GM23248 (cell line): ENCODE measurements at regions not wholly inside any gene's neighbourhood (a gene's known extent, or its start where the extent isn't known, plus 50 kb on each side); places are given as distances from the start of the nearest gene placed in this dataset.

Experiments used
- DNase-seq: peaks from one replicate; pipeline ENCODE4 v3.0.0-alpha.2; 2015
- H2AFZ ChIP-seq: fragments of 200-600 bp; sonication (generic); 2 replicates; pipeline ENCODE4 v1.6.1; 2016; ENCODE audit warnings: antibody characterized with exemption
- H3F3A ChIP-seq: fragments of 200-600 bp; sonication (generic); 2 replicates; pipeline ENCODE4 v1.6.1; 2016; ENCODE audit warnings: mild to moderate bottlenecking, antibody characterized with exemption, mixed run types; ENCODE audit not compliant: insufficient read depth
- H3K27ac ChIP-seq: fragments of 200-600 bp; sonication (generic); 2 replicates; pipeline ENCODE4 v1.5.1; 2016; ENCODE audit warnings: mild to moderate bottlenecking
- H3K27me3 ChIP-seq: fragments of 200-600 bp; sonication (generic); replicated peaks from 2 replicates; pipeline ENCODE4 v1.6.1; 2016; ENCODE audit warnings: mild to moderate bottlenecking; ENCODE audit not compliant: insufficient read depth
- H3K36me3 ChIP-seq: fragments of 200-600 bp; sonication (generic); 2 replicates; pipeline ENCODE4 v1.6.1; 2016; ENCODE audit warnings: low read depth, mild to moderate bottlenecking
- H3K4me1 ChIP-seq: fragments of 200-600 bp; sonication (generic); 2 replicates; pipeline ENCODE4 v1.6.1; 2016; ENCODE audit warnings: mild to moderate bottlenecking; ENCODE audit not compliant: insufficient read depth
- H3K4me2 ChIP-seq: fragments of 200-600 bp; sonication (generic); one replicate; pipeline ENCODE4 v1.6.1; 2016; ENCODE audit warnings: mild to moderate bottlenecking; ENCODE audit not compliant: unreplicated experiment
- H3K4me3 ChIP-seq: fragments of 200-600 bp; sonication (generic); 2 replicates; pipeline ENCODE4 v1.5.1; 2016; ENCODE audit warnings: mild to moderate bottlenecking
- H3K79me2 ChIP-seq: fragments of 200-600 bp; sonication (generic); 2 replicates; pipeline ENCODE4 v1.6.1; 2016; ENCODE audit warnings: mild to moderate bottlenecking; ENCODE audit not compliant: insufficient read depth
- H3K9ac ChIP-seq: fragments of 200-600 bp; sonication (generic); 2 replicates; pipeline ENCODE4 v1.6.1; 2016; ENCODE audit warnings: mild to moderate bottlenecking
- H3K9me2 ChIP-seq: fragments of 200-600 bp; sonication (generic); 2 replicates; pipeline ENCODE4 v1.6.1; 2016; ENCODE audit warnings: mixed run types, mild to moderate bottlenecking, moderate library complexity; ENCODE audit not compliant: insufficient read depth
- H3K9me3 ChIP-seq: fragments of 200-600 bp; sonication (generic); one replicate; pipeline ENCODE4 v1.6.1; 2017; ENCODE audit warnings: low read depth
- H4K20me1 ChIP-seq: fragments of 200-600 bp; sonication (generic); 2 replicates; pipeline ENCODE4 v1.6.0; 2016; ENCODE audit not compliant: insufficient read depth
- EZH2 ChIP-seq: fragments of 200-600 bp; sonication (generic); IDR thresholded peaks from 2 replicates; pipeline ENCODE4 v1.6.1; 2018; ENCODE audit warnings: antibody characterized with exemption, mild to moderate bottlenecking; ENCODE audit not compliant: insufficient read depth, poor library complexity, severe bottlenecking
- EZH2phosphoT487 ChIP-seq: fragments of 200-600 bp; sonication (generic); IDR thresholded peaks from 2 replicates; pipeline ENCODE4 v1.6.1; 2018; ENCODE audit warnings: antibody characterized with exemption, moderate library complexity, mild to moderate bottlenecking, low read depth; ENCODE audit not compliant: insufficient read depth
- WGBS, 2 experiments: methylation state at CpG; one replicate each; pipeline ENCODE4 v1.1.6; 2015 to 2017; ENCODE audit warnings: low lambda C conversion rate in 2 of 2, low coverage in 1 of 2; ENCODE audit errors: missing lambda C conversion rate in 2 of 2; 5-methylcytosine and 5-hydroxymethylcytosine counted together
- in situ Hi-C: fragments of 300-500 bp; cut with MboI; formaldehyde crosslinking; loops from 2 replicates; pipeline ENCODE4 v1.15.0; 2020

DNA sequence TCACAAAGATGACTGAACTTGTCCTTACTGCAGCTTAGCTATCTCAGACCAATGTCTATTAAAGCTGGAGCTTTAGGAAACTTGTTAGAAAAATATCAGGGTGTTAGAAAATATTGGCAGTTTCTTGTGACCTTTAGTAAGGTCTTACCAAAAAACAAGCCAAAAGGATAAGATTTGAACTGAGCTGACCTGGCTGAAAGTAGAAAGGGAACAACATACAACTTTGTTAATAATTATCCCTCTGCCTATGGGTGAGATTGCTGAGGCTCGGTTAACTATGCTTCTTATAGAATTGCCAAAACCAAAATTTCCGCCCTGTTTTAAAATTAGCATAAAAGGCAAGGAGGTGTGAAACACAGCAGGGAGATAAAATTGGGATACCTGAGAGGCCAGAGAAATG, 73.8 kb downstream of the DHRS2 start:
- no peaks in the 10 kb centered on the region for H3K27me3 ChIP-seq
- no peaks in the 10 kb centered on the region for H4K20me1 ChIP-seq
- H3K36me3 ChIP-seq = no peaks in the 10 kb centered on the region
- H3K9me2 ChIP-seq = no peaks in the 10 kb centered on the region
- H3K4me2 ChIP-seq = no peak overlapping the region
- H3K9ac ChIP-seq = no peak overlapping the region
- no peaks in the 10 kb centered on the region for H3F3A ChIP-seq
- 51 to 53% methylated on average over 2 of the region's 2 CpGs for WGBS, 2 experiments
- DNase-seq = no peak
- no peak overlapping the region for H3K27ac ChIP-seq
- H3K4me1 ChIP-seq = no peaks in the 10 kb centered on the region
- H3K9me3 ChIP-seq = no peaks in the 10 kb centered on the region
- no peak overlapping the region for H3K4me3 ChIP-seq
- no peak overlapping the region for H2AFZ ChIP-seq
- no peaks in the 10 kb centered on the region for H3K79me2 ChIP-seq
- in situ Hi-C loops = no loop called here
- TF ChIP-seq EZH2phosphoT487 (no peak), EZH2 (no peak)

DNA sequence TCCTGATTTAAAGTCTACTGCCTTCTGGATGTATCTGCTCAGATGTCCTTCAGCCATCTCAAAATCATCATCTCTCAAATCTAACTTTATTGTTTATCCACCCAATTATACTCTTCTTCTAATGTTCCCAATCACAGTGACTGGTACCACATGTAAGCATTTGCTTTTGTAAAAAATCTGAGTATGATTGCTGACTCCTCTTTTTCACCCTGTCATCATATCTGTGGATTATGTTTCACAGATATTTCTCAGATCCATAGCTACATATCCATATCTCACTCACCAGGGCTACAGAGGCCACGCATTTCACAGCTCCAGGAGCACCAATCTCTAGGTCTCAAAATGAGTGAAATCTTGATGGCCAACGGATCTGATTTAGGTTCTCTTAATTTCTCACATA, 76.1 kb downstream of the DHRS2 start:
- no peak for DNase-seq
- Histone ChIP-seq H3K79me2 (no peaks in the 10 kb centered on the region), H3K27ac (no peak overlapping the region), H3K27me3 (no peaks in the 10 kb centered on the region), H3K9me3 (no peaks in the 10 kb centered on the region), H3K4me2 (no peak overlapping the region), H3K4me1 (no peaks in the 10 kb centered on the region), H3K4me3 (no peak overlapping the region), H3K9me2 (no peaks in the 10 kb centered on the region), H4K20me1 (no peaks in the 10 kb centered on the region), H3K36me3 (no peaks in the 10 kb centered on the region), H3F3A (no peaks in the 10 kb centered on the region), H2AFZ (no peak overlapping the region), H3K9ac (no peak overlapping the region)
- TF ChIP-seq EZH2phosphoT487 (no peak), EZH2 (no peak)
- in situ Hi-C loops = no loop called here
- 25 to 28% methylated on average over 2 of the region's 2 CpGs for WGBS, 2 experiments

DNA sequence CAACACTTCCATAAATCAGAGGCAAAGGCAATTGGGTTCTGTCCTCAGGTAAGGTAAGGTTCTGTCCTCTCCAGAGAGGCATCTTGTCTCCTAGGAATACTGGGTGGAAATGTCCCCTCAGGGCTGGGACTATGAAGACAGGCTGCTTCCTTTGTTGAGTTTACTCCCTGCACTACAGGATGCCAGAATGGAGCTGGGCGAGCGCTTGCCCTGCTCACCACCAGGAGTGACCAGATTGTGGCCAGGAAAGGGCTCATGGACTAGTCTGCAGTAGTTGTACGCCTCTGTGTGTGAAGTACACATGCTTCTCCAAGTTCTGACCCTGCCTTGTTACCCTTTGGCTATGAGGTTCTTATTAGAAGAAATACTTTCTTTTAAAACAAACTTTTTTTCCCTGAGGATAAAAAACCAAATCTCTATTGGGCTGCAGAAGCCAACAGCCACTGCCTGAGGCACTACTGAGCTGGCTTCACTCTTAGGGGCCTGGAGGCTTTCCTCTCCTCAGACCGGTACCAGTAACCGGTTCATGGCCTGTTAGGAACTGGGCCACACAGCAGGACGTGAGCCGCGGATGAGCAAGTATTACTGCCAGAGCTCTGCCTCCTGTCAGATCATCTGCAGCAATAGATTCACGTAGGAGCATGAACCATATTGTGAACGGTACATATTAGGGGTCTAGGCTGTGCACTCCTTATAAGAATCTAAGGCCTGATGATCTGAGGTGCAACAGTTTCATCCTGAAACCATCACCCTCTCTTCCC, 83.2 kb downstream of the DHRS2 start:
- 42 to 46% methylated on average over 10 of the region's 10 CpGs for WGBS, 2 experiments
- H3F3A ChIP-seq = no peaks in the 10 kb centered on the region
- H3K4me3 ChIP-seq = no peak overlapping the region
- no peak overlapping the region for H3K9ac ChIP-seq
- in situ Hi-C loops = no loop called here
- H3K27me3 ChIP-seq = peaks cover 4% of the 10 kb centered on the region; the same call in 1 of the 2 replicates
- H3K9me3 ChIP-seq = no peaks in the 10 kb centered on the region
- TF ChIP-seq EZH2 (no peak), EZH2phosphoT487 (no peak)
- no peak overlapping the region for H2AFZ ChIP-seq
- H3K4me2 ChIP-seq = no peak overlapping the region
- no peak overlapping the region for H3K27ac ChIP-seq
- H3K4me1 ChIP-seq = no peaks in the 10 kb centered on the region
- H3K9me2 ChIP-seq = no peaks in the 10 kb centered on the region
- no peaks in the 10 kb centered on the region for H3K36me3 ChIP-seq
- no peaks in the 10 kb centered on the region for H3K79me2 ChIP-seq
- DNase-seq = no peak
- no peaks in the 10 kb centered on the region for H4K20me1 ChIP-seq

DNA sequence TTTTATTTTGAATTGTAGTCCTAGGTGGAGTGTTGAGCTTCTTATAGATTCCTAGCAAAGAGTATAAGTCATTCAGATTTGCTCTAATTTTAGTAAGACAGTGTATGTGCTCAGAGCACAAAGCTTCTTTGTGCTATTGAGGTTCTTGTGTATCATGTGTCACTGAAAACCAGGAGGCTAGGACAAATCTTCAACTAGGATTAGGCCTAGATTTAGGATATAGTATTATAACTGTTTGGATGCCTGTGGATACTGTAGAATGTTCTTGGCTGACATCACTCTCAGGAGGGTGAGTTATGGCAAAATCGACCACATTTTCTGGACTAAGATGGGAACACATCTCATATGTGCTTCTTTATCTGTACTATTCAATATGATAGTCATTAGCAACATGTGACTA, 86.5 kb downstream of the DHRS2 start:
- 0% methylated on average over 1 of the region's 1 CpG for WGBS, 2 experiments
- H3F3A ChIP-seq = no peaks in the 10 kb centered on the region

More for the DNA sequence above, 86.5 kb downstream of the DHRS2 start:
- Histone ChIP-seq H3K27me3 (peaks cover 4% of the 10 kb centered on the region; the same call in 1 of the 2 replicates), H3K9me3 (no peaks in the 10 kb centered on the region), H3K9me2 (no peaks in the 10 kb centered on the region), H3K4me1 (no peaks in the 10 kb centered on the region), H3K4me2 (no peak overlapping the region), H3K9ac (no peak overlapping the region), H3K36me3 (no peaks in the 10 kb centered on the region), H3K27ac (no peak overlapping the region), H2AFZ (no peak overlapping the region), H3K79me2 (no peaks in the 10 kb centered on the region), H3K4me3 (no peak overlapping the region), H4K20me1 (no peaks in the 10 kb centered on the region)
- in situ Hi-C loops = loop anchor here (10.0 kb wide), 1 partner anchor 192 kb away; no protein-coding TSS in a partner anchor
- no peak for DNase-seq
- TF ChIP-seq EZH2 (no peak), EZH2phosphoT487 (no peak)
